EL (cell line): ENCODE measurements at regions not wholly inside any gene's neighbourhood (a gene's known extent, or its start where the extent isn't known, plus 50 kb on each side); places are given as distances from the start of the nearest gene placed in this dataset.
"Not testable (repeated sequence)": the region's sequence is repeated elsewhere in the genome, so short reads cannot be mapped to it uniquely, and the experiment has no call there.

Source experiments
- DNase-seq: peaks from one replicate; pipeline ENCODE4 v3.0.0-alpha.2; 2016

- DNase-seq = no peak
These were observed 240.7 kb downstream of the TFEC start for GRCh38 chr7:115789901-115790300.

GRCh38 chr7:115789473-115789872, 241.1 kb downstream of the TFEC start:
- DNase-seq = not testable (repeated sequence)

DNA sequence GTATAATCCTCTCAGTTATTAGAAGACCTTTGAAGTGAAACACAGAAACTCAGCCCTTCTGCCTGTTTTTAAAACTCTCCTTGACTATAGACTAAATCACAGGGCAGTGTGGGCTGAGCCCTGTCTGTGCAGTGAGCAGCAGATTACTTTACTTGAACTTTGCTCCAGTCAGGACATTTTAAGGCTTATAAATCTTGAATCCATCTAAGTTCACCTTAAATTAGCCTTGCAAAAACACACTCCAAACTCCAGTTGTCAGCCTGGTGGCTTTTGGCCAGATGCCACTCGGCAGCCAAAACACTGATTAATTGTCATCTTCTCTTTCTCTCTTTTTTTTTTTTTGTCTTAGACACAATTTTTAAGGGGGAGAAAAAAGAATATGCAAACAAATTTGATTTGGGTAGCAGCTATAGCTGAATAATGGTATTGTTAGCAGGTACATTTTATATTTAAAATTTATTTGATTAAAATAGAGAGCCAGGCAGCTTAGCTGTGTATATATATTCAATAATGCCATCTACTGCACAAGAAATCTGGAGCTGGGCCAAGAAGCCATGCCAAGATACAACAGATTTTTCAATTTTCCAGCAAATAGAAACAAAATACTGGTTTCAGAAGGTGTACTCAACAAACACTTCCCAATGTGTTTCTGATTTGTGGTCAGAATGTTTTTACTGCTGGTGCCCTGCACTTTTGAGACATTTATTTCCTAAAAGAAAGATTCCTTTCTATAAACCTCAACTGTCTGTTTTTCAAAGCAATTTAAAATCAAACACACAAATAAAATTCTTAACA, 247.7 kb downstream of the TFEC start:
- DNase-seq = no peak

GRCh38 chr7:115779561-115779960, 251.0 kb downstream of the TFEC start:
- DNase-seq = no peak

- DNase-seq = no peak
These were observed 254.6 kb downstream of the TFEC start for GRCh38 chr7:115775981-115776380.

DNA sequence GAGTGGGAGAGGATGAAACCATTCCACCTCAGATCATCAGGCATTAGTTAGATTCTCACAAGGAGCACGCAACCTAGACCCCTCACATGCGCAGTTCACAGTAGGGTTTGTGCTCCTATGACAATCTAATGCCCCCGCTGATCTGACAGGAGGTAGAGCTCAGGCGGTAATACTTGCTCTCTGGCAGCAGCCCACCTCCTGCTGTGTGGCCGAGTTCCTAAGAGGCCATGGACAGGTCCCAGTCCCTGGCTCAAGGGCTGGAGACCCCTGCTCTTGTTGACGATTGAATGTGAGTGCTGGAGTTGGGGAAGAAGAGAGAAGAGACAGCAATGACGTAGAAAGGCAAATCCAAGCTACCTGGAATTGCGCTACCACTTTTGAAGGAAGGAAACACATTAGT, 267.2 kb downstream of the TFEC start:
- DNase-seq = no peak

- DNase-seq = no peak
These were observed 272.5 kb downstream of the TFEC start for GRCh38 chr7:115758025-115758424.

DNA sequence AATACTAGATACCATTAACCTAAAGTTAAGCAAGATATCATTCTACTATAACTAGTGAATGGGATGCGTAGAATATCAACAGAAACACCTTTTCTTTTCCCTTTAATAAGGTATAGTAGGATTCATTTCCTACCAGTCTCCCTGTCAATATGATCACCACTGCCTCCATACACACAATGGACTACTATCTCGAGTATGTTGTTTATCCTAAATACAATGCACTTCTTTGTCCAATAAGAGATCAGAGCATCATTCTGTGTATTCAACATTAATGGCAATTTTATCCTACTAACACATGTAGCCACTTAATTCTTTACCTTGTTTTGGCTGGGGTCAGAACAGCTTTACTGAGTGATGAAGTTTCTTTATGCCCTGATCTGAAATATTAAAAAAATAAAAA, 276.3 kb downstream of the TFEC start:
- DNase-seq = no peak

- no peak for DNase-seq
These were observed 280.6 kb downstream of the TFEC start for GRCh38 chr7:115749924-115750323.

DNA sequence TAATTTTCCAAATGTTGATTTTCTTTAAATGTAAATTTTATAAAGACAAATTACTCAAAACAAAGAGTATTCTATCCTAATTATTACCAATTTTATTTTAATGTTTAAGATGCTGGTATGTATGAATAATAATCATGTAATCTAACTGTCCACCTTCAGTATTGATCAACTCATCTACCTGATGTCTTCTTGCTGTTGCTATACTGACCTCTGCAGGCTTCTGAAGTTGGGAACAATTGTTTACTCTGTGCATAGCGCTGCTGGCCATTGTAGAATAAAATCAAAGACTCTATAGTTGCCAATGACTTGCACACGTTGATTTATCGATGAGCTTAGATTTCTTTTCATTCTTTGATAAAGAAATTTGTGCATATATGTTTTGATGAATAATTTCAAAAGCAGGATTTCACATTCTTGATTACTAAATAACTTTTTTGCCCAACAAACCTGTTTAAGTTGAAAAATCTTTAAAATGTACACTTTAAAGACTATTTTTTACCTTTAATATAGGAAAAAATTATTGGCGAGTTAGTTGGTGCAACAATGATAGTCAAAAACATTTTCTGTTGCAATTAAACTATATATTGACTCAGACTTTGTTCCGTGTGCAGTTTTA, 282.3 kb downstream of the TFEC start:
- peak; percentile 7 for DNase-seq

DNA sequence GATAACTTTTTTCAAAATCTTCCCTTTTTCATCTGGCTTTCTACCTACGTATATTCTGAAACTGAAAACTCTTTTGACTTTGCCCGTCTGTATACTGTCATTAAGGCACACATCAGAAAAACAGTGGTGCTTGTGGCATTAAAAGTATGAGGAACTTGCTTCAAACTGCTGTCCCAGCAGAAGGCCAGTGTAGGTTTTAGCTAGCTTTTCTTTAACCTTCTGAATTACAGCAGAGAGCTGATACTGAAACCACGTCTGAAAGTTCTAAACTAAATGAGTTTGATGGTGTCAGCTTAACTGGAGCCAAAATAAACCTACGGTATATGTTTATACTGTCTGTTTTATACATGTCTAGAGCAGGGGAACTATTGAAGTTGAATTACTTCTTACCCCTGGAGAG, 283.4 kb downstream of the TFEC start:
- DNase-seq = no peak

- DNase-seq = no peak
These were observed 290.5 kb downstream of the TFEC start for GRCh38 chr7:115740043-115740442.

DNA sequence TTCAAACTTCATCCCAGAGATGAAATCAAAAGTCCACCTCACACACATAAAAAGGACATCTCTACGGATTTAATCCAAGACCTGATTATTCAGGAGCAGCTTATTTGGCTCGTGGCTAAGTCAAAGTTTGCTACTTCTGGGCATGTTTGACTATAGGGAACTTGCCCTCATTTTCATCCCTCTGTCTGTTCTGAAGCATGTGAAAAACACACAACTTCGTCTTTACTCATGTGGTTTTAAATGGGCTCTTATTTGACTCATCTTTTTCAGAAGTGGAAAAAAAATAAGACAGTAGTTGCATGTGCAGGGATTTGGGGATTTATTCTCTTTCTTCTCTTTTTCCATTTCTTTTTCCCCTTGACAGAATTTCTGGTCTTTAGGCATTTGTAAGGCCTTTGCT, 295.9 kb downstream of the TFEC start:
- no peak for DNase-seq

- DNase-seq = no peak
These were observed 298.6 kb downstream of the TFEC start for GRCh38 chr7:115731796-115732471.

GRCh38 chr7:115728518-115728917, 302.0 kb downstream of the TFEC start:
- no peak for DNase-seq

DNA sequence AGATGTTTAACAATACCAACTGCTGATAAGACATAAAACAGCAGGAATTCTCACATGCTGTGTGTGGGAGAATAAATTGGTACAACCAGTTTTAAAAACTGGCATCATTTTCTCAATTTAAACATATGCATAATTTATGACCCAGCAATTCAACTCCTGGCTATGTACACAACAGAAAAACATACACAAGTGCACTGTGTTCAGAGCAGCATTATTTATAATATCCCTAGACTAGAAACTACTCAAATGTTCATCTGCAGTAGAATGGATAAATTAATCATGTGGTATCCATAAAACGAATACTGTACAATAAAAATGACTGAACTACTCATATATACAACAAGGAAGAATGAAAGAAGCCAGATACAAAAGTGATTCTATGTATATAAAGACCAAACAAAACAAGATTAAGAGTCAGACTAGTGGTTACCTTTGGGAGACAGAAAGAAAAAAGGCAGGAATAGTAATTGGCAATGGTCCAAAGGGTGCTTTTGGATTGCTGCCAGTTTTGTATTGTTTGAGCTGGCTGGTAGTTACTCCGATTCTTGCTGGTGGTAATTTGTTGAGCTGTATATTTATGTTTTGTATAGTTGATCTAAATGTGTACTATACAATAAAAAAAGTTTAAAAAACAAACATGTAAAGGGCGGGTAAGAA, 306.0 kb downstream of the TFEC start:
- DNase-seq = no peak

GRCh38 chr7:115722302-115722977, 308.1 kb downstream of the TFEC start:
- no peak for DNase-seq

- no peak for DNase-seq
These were observed 309.0 kb downstream of the TFEC start for GRCh38 chr7:115721293-115722217.

- DNase-seq = no peak
These were observed 310.6 kb downstream of the TFEC start for GRCh38 chr7:115719963-115720362.

- no peak for DNase-seq
These were observed 320.9 kb downstream of the TFEC start for GRCh38 chr7:115709664-115710063.

GRCh38 chr7:115708013-115708341, 322.6 kb downstream of the TFEC start:
- DNase-seq = no peak
